Esophagus squamous epithelium (tissue), 4 donors: ENCODE measurements at regions not wholly inside any gene's neighbourhood (a gene's known extent, or its start where the extent isn't known, plus 50 kb on each side); places are given as distances from the start of the nearest gene placed in this dataset.

Experiments used
- POLR2A ChIP-seq, 4 donors: fragments of 450-650 bp; IDR thresholded peaks; one replicate each; pipeline ENCODE4 v1.6.1; 2017; ENCODE audit warnings: antibody characterized with exemption in 4 of 4, mild to moderate bottlenecking in 4 of 4, moderate library complexity in 3 of 4
- TF ChIP-seq, protein P1 (sequence below), 6 experiments: fragments of 450-650 bp in 4 of 6; fragments of 200-600 bp in 2 of 6; sonication (generic) in 2 of 6; IDR thresholded peaks; one replicate each; pipeline ENCODE4 v1.5.1; 2016 to 2019; ENCODE audit warnings: antibody characterized with exemption in 6 of 6, mild to moderate bottlenecking in 4 of 6, moderate library complexity in 4 of 6

DNA sequence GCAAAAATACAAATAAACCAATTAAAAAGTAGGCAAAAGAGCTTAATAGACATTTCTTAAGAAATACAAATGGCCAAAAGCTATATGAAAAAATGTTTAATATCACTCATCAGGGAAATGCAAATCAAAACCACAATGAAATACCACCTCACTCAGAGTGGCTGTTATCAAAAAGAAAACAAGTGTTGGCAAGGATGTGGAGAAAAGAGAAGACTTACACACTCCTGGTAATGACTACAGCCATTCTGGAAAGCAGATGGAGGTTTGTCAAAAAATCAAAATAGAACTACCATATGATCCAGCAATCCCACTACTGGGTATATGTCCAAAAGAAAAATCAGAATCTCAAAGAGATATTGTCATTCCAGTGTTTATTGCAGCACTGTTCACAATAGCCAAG is 223.5 kb upstream of the SLC10A2 start:
- TF ChIP-seq, protein P1, sequence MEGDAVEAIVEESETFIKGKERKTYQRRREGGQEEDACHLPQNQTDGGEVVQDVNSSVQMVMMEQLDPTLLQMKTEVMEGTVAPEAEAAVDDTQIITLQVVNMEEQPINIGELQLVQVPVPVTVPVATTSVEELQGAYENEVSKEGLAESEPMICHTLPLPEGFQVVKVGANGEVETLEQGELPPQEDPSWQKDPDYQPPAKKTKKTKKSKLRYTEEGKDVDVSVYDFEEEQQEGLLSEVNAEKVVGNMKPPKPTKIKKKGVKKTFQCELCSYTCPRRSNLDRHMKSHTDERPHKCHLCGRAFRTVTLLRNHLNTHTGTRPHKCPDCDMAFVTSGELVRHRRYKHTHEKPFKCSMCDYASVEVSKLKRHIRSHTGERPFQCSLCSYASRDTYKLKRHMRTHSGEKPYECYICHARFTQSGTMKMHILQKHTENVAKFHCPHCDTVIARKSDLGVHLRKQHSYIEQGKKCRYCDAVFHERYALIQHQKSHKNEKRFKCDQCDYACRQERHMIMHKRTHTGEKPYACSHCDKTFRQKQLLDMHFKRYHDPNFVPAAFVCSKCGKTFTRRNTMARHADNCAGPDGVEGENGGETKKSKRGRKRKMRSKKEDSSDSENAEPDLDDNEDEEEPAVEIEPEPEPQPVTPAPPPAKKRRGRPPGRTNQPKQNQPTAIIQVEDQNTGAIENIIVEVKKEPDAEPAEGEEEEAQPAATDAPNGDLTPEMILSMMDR (IDR thresholded peaks at IDR 0.05) = no peak
- TF ChIP-seq POLR2A (IDR thresholded peaks at IDR 0.05) = no peak
